ENCODE measurements at regions not wholly inside any gene's neighbourhood (a gene's known extent, or its start where the extent isn't known, plus 50 kb on each side); places are given as distances from the start of the nearest gene placed in this dataset.

DNA sequence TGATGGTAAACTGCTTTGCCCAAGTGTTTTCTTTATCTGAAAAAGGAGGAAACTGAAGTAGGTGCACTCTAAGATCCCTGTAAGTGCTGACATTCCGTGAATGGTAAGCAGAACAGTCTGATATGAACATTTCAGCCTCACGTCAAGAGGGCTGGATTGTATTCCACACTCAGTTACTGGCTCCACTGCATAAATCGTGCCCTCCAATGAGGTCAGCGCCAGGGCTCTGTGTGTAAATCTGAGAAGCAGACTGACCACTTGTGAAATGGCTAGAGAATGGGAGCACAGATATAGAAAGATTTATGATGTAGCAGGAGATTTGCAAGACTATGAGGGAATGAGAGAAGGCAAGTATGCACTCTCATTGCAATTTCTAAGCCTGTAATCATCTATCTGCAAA lies 153.0 kb downstream of the ICOS start:
- no peaks in the 10 kb centered on the region for H4K20me1 ChIP-seq (ENCODE audit: control insufficient read depth, extremely low read depth, insufficient read depth, low read length)
- dilution Hi-C loops (cut with MboI; ENCODE audit: extremely low pct_ligation_motif_present, low sequenced_read_pairs) = no loop called here
- no peak overlapping the region for H3K9ac ChIP-seq (ENCODE audit: control insufficient read depth, extremely low read depth, insufficient read depth, low read length)
- FAIRE-seq = no peak
- H3K4me1 ChIP-seq (ENCODE audit: control insufficient read depth, extremely low read depth, insufficient read depth, low read length) = no peaks in the 10 kb centered on the region
- H2AFZ ChIP-seq (ENCODE audit: control insufficient read depth, low read length) = no peak overlapping the region
- no peaks in the 10 kb centered on the region for H3K79me2 ChIP-seq (ENCODE audit: control insufficient read depth, insufficient read depth, low read length)
- TF ChIP-seq EZH2 (IDR thresholded peaks at IDR 0.05; ENCODE audit: low read length) = no peak
- TF ChIP-seq, protein P1, sequence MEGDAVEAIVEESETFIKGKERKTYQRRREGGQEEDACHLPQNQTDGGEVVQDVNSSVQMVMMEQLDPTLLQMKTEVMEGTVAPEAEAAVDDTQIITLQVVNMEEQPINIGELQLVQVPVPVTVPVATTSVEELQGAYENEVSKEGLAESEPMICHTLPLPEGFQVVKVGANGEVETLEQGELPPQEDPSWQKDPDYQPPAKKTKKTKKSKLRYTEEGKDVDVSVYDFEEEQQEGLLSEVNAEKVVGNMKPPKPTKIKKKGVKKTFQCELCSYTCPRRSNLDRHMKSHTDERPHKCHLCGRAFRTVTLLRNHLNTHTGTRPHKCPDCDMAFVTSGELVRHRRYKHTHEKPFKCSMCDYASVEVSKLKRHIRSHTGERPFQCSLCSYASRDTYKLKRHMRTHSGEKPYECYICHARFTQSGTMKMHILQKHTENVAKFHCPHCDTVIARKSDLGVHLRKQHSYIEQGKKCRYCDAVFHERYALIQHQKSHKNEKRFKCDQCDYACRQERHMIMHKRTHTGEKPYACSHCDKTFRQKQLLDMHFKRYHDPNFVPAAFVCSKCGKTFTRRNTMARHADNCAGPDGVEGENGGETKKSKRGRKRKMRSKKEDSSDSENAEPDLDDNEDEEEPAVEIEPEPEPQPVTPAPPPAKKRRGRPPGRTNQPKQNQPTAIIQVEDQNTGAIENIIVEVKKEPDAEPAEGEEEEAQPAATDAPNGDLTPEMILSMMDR (optimal IDR thresholded peaks at IDR 0.05 in 1 of 3, IDR thresholded peaks at IDR 0.05 in 1 of 3, conservative IDR thresholded peaks at IDR 0.05 in 1 of 3; ENCODE audit: extremely low read depth in 1 of 3, insufficient read depth in 2 of 3, low read length in 3 of 3) = no peak
- no peak overlapping the region for H3K27ac ChIP-seq (ENCODE audit: control insufficient read depth, insufficient read depth, low read length)
- no peaks in the 10 kb centered on the region for H3K9me1 ChIP-seq (ENCODE audit: control insufficient read depth, extremely low read depth, insufficient read depth, low read length)
- H3K4me2 ChIP-seq (ENCODE audit: control insufficient read depth, extremely low read depth, insufficient read depth, low read depth, low read length) = no peak overlapping the region
- no peak for DNase-seq (ENCODE audit: low read depth, low spot score)
- no peaks in the 10 kb centered on the region for H3K36me3 ChIP-seq (ENCODE audit: control insufficient read depth in 2 of 2, extremely low read depth in 1 of 2, insufficient read depth in 2 of 2, low read length in 2 of 2)
- no peak overlapping the region for H3K4me3 ChIP-seq (ENCODE audit: control insufficient read depth in 2 of 3, extremely low read depth in 1 of 3, insufficient read depth in 2 of 3, low read depth in 1 of 3, low read length in 3 of 3)
- H3K9me3 ChIP-seq (ENCODE audit: control insufficient read depth, low read depth, low read length) = no peaks in the 10 kb centered on the region
- H3K27me3 ChIP-seq (ENCODE audit: control insufficient read depth, extremely low read depth, insufficient read depth, low read length) = no peaks in the 10 kb centered on the region

- Histone ChIP-seq H3K9me3 (ENCODE audit: control insufficient read depth, low read depth, low read length) (no peaks in the 10 kb centered on the region), H3K4me1 (ENCODE audit: control insufficient read depth, extremely low read depth, insufficient read depth, low read length) (no peaks in the 10 kb centered on the region), H2AFZ (ENCODE audit: control insufficient read depth, low read length) (no peak overlapping the region), H3K27me3 (ENCODE audit: control insufficient read depth, extremely low read depth, insufficient read depth, low read length) (no peaks in the 10 kb centered on the region), H3K9ac (ENCODE audit: control insufficient read depth, extremely low read depth, insufficient read depth, low read length) (no peak overlapping the region), H3K4me3 (ENCODE audit: control insufficient read depth in 2 of 3, extremely low read depth in 1 of 3, insufficient read depth in 2 of 3, low read depth in 1 of 3, low read length in 3 of 3) (no peak overlapping the region), H3K79me2 (ENCODE audit: control insufficient read depth, insufficient read depth, low read length) (no peaks in the 10 kb centered on the region), H3K9me1 (ENCODE audit: control insufficient read depth, extremely low read depth, insufficient read depth, low read length) (no peaks in the 10 kb centered on the region), H3K27ac (ENCODE audit: control insufficient read depth, insufficient read depth, low read length) (no peak overlapping the region), H4K20me1 (ENCODE audit: control insufficient read depth, extremely low read depth, insufficient read depth, low read length) (no peaks in the 10 kb centered on the region), H3K4me2 (ENCODE audit: control insufficient read depth, extremely low read depth, insufficient read depth, low read depth, low read length) (no peak overlapping the region), H3K36me3 (ENCODE audit: control insufficient read depth in 2 of 2, extremely low read depth in 1 of 2, insufficient read depth in 2 of 2, low read length in 2 of 2) (no peaks in the 10 kb centered on the region)
- dilution Hi-C loops (cut with MboI; ENCODE audit: extremely low pct_ligation_motif_present, low sequenced_read_pairs) = no loop called here
- no peak for TF ChIP-seq EZH2 (IDR thresholded peaks at IDR 0.05; ENCODE audit: low read length)
- TF ChIP-seq, protein P1 (optimal IDR thresholded peaks at IDR 0.05 in 1 of 3, IDR thresholded peaks at IDR 0.05 in 1 of 3, conservative IDR thresholded peaks at IDR 0.05 in 1 of 3; ENCODE audit: extremely low read depth in 1 of 3, insufficient read depth in 2 of 3, low read length in 3 of 3) = no peak
- DNase-seq (ENCODE audit: low read depth, low spot score) (no peak), FAIRE-seq (no peak)
Observed at GRCh38 chr2:204090021-204090420, 153.5 kb downstream of the ICOS start.

Measured in keratinocyte (primary cell).